ENCODE measurements at regions not wholly inside any gene's neighbourhood (a gene's known extent, or its start where the extent isn't known, plus 50 kb on each side); places are given as distances from the start of the nearest gene placed in this dataset.

DNA sequence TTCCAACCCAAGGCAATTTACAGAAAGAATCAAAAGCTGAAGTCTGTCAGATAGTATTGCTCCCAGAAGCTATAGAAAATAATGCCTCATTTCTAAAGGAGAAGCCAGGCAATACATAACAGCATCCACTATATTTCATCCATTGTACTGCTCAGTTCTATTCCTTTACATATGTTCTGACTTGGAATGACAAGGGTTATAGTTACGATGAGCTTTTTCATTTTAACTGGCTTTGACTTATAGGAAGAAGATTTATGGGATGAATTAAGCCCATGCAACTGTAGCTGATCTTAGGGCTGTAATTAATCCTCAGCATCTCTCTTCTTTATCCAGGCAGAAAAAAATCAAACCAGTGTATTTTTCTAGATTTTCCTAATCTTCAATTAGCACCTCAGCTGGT lies 676.3 kb upstream of the CCDC54 start:
- Mint-ChIP-seq H3K27ac (no peak overlapping the region), H3K4me1 (no peaks in the 10 kb centered on the region), H3K27me3 (no peaks in the 10 kb centered on the region), H3K4me3 (no peak overlapping the region), H3K36me3 (no peaks in the 10 kb centered on the region), H3K9me3 (no peaks in the 10 kb centered on the region)

DNA sequence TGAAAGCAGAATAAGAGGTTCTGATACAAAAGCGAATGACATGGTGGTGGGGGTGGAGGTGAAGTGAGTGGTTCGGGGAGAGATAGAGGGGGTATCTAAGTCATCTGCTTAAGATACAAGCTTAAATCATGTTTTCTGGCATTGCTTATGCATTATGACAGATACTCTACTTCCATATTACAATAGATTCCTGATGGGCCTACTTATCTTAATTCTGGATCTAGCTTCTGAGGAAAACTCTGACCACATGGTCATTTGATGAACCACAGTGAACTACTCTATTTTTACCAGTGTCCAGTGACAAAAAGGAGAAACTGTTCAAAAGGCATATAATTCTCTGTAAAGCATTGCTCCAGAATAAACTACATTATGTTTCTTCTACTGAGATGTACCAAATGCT lies 673.7 kb upstream of the CCDC54 start:
- H3K27me3 Mint-ChIP-seq = no peaks in the 10 kb centered on the region
- no peak overlapping the region for H3K4me3 Mint-ChIP-seq
- no peaks in the 10 kb centered on the region for H3K4me1 Mint-ChIP-seq
- no peaks in the 10 kb centered on the region for H3K9me3 Mint-ChIP-seq
- H3K36me3 Mint-ChIP-seq = no peaks in the 10 kb centered on the region
- H3K27ac Mint-ChIP-seq = peak overlapping the region in 1 of 3 donors; percentile 29

DNA sequence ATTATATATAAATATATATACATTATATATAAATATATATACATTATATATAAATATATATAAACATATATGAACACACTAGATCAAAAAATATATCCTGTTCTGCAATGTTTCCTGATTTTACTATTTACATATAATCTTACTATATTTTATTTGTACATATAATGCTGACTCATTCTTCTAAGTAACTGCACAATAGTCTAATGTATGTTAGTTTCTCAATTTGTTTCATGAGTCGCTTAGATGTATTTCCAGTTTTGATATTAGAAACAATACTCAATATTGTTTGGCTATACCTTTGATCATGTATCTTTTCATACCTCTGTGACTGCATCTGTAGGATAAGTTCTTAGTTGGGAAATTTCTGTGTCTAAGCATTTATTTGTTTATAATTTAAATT lies 669.9 kb upstream of the CCDC54 start:
- Mint-ChIP-seq H3K27me3 (no peaks in the 10 kb centered on the region), H3K4me1 (no peaks in the 10 kb centered on the region), H3K9me3 (no peaks in the 10 kb centered on the region), H3K4me3 (no peak overlapping the region), H3K36me3 (no peaks in the 10 kb centered on the region), H3K27ac (no peak overlapping the region)

DNA sequence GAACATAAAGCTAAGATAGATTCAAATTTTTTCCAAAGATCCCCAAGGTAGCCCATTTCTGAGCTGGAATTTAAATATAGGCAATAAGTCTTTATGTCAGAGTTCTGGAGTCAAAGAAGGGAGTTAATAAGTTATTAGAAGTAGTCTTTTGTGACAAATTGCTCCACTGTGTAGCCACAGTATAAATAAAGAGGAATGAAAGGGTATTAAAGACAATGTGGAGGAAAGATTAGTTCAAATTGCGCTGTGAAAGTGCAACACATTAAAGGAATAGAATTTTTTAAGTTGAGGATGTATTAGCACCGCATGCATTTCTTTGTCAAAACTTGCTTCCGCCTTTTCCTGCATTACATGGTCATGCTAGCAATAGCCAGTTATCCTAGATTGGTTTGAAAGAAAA lies 666.6 kb upstream of the CCDC54 start:
- Mint-ChIP-seq H3K9me3 (no peaks in the 10 kb centered on the region), H3K36me3 (no peaks in the 10 kb centered on the region), H3K27me3 (peaks cover 1% of the 10 kb centered on the region), H3K27ac (no peak overlapping the region), H3K4me3 (no peak overlapping the region), H3K4me1 (no peaks in the 10 kb centered on the region)

- no peak overlapping the region for H3K27ac Mint-ChIP-seq
- H3K4me3 Mint-ChIP-seq = no peak overlapping the region
- H3K36me3 Mint-ChIP-seq = no peaks in the 10 kb centered on the region
- peaks cover 1% of the 10 kb centered on the region for H3K27me3 Mint-ChIP-seq
- H3K4me1 Mint-ChIP-seq = no peaks in the 10 kb centered on the region
- H3K9me3 Mint-ChIP-seq = peaks cover 0 to 2% (median 0%) of the 10 kb centered on the region in 3 donors
Observed at GRCh38 chr3:106711650-106712049, 665.6 kb upstream of the CCDC54 start.

DNA sequence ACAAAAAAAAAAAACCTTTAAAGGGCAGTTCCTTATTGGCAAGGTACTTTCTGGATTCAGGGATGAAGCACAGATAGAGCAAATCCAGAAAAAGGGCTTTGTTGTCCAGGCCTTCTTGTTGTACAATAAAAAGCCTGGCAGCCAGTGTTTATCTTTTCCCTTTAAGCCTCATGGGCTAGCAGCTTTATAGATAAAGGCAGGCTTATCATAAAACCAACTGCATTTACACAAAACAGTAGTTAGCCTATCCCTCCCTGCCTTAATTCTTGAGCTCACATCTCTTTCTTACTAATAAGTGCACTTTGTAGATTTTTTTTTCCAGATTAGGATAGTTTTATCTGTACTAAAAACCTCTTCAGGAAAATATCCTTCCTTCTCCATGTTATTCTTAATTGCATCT lies 662.8 kb upstream of the CCDC54 start:
- H3K9me3 Mint-ChIP-seq = peaks cover 0 to 2% (median 0%) of the 10 kb centered on the region in 3 donors
- H3K4me1 Mint-ChIP-seq = no peaks in the 10 kb centered on the region
- peaks cover 1% of the 10 kb centered on the region for H3K27me3 Mint-ChIP-seq
- no peak overlapping the region for H3K27ac Mint-ChIP-seq
- no peaks in the 10 kb centered on the region for H3K36me3 Mint-ChIP-seq
- H3K4me3 Mint-ChIP-seq = no peak overlapping the region

- Mint-ChIP-seq H3K4me3 (no peak overlapping the region), H3K4me1 (no peaks in the 10 kb centered on the region), H3K36me3 (peaks cover 1% of the 10 kb centered on the region), H3K27me3 (peaks cover 1% of the 10 kb centered on the region), H3K9me3 (peaks cover 0 to 2% (median 0%) of the 10 kb centered on the region in 3 donors), H3K27ac (no peak overlapping the region)
Observed at GRCh38 chr3:106715286-106715685, 662.0 kb upstream of the CCDC54 start.

DNA sequence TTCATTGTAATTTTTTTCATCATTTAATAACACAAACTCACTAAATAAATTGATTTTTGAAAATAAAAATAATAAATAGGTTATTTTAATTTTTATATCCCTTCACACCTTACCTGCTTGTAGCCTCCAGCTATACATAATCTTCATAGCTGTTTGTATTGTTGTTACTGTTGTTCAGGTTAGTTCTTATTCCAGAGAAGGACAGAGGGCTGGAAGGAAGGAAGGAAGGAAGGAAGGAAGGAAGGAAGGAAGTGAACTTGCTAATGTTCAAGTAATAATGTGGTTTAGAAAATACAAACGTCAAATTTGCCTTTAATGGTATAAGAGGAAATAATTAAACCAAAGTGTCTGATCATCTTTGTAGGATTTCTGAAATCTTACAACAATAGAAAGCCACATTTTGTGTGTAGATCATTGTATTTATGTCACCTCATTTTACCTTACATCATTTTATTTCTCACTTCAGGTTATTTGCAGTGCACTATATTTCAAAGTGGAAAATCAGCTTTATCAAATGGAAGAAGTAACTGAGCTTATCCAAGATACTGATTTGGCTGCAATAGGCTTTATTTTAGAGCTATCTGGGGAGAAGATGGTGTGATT lies 660.0 kb upstream of the CCDC54 start:
- Mint-ChIP-seq H3K27ac (no peak overlapping the region), H3K4me3 (no peak overlapping the region)

GRCh38 chr3:106719077-106719476 lies 658.2 kb upstream of the CCDC54 start:
- Mint-ChIP-seq H3K27me3 (no peaks in the 10 kb centered on the region), H3K4me1 (no peaks in the 10 kb centered on the region)

More for the DNA sequence above, 660.0 kb upstream of the CCDC54 start:
- Mint-ChIP-seq H3K4me1 (no peaks in the 10 kb centered on the region), H3K36me3 (peaks cover 1% of the 10 kb centered on the region), H3K27me3 (peaks cover 1% of the 10 kb centered on the region), H3K9me3 (peaks cover 0 to 2% (median 0%) of the 10 kb centered on the region in 3 donors)

DNA sequence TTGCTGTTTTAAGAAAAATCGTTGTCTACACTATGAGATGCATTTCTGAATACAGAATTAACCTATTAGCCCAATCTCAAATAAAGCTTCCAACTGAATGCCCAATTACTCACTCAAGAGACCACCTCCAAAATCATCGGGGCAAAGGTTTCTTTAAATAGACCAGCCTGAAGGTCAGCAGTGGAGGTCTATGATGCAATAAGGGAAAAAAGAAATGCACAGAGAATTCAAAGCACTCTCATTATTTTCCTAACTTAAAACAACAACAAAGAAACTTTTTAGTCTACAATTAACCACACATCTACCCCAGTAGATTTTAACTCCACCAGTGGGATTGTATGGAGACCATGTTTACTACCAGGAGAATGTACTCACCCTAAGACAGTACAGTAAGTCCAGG lies 657.7 kb upstream of the CCDC54 start:
- Mint-ChIP-seq H3K9me3 (peaks cover 0 to 2% (median 0%) of the 10 kb centered on the region in 3 donors), H3K27ac (no peak overlapping the region), H3K4me1 (no peaks in the 10 kb centered on the region), H3K36me3 (peaks cover 1% of the 10 kb centered on the region), H3K27me3 (no peaks in the 10 kb centered on the region), H3K4me3 (no peak overlapping the region)

More at GRCh38 chr3:106719077-106719476, 658.2 kb upstream of the CCDC54 start:
- peaks cover 1% of the 10 kb centered on the region for H3K36me3 Mint-ChIP-seq
- peaks cover 0 to 2% (median 0%) of the 10 kb centered on the region in 3 donors for H3K9me3 Mint-ChIP-seq
- no peak overlapping the region for H3K4me3 Mint-ChIP-seq
- no peak overlapping the region for H3K27ac Mint-ChIP-seq

GRCh38 chr3:106720510-106720909 lies 656.7 kb upstream of the CCDC54 start:
- H3K4me3 Mint-ChIP-seq = no peak overlapping the region
- no peaks in the 10 kb centered on the region for H3K4me1 Mint-ChIP-seq
- H3K36me3 Mint-ChIP-seq = peaks cover 1% of the 10 kb centered on the region
- no peak overlapping the region for H3K27ac Mint-ChIP-seq
- peaks cover 0 to 2% (median 0%) of the 10 kb centered on the region in 3 donors for H3K9me3 Mint-ChIP-seq
- H3K27me3 Mint-ChIP-seq = no peaks in the 10 kb centered on the region

- Mint-ChIP-seq H3K9me3 (no peaks in the 10 kb centered on the region), H3K4me1 (no peaks in the 10 kb centered on the region), H3K27me3 (peaks cover 2% of the 10 kb centered on the region), H3K36me3 (no peaks in the 10 kb centered on the region), H3K27ac (no peak overlapping the region), H3K4me3 (no peak overlapping the region)
Observed at GRCh38 chr3:106725566-106725965, 651.7 kb upstream of the CCDC54 start.

GRCh38 chr3:106728315-106729098 lies 648.7 kb upstream of the CCDC54 start:
- Mint-ChIP-seq H3K27me3 (peaks cover 2% of the 10 kb centered on the region), H3K27ac (no peak overlapping the region), H3K4me1 (peaks cover 0 to 1% (median 0%) of the 10 kb centered on the region in 3 donors), H3K4me3 (no peak overlapping the region), H3K9me3 (no peaks in the 10 kb centered on the region), H3K36me3 (no peaks in the 10 kb centered on the region)

DNA sequence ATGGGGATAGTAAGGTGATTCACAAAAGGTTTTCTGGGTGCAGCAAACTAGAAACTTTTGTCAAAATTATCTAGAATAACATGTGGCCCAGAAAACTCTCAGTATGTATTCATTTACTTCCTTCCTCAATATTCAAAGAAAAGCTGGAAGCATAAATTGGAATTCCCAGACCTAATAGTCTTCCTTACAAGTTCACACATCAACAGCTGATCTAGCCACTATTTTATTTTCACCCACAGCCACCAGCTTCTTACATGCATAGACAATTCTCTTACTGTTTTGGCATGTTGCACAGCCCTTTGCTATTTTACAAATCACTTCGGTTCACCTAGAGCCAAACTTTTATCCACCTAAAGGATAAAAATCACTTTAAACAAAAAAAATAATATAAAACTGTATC lies 647.8 kb upstream of the CCDC54 start:
- Mint-ChIP-seq H3K27ac (no peak overlapping the region), H3K9me3 (no peaks in the 10 kb centered on the region), H3K4me1 (peaks cover 0 to 1% (median 0%) of the 10 kb centered on the region in 3 donors), H3K27me3 (peaks cover 2% of the 10 kb centered on the region), H3K36me3 (no peaks in the 10 kb centered on the region), H3K4me3 (no peak overlapping the region)

DNA sequence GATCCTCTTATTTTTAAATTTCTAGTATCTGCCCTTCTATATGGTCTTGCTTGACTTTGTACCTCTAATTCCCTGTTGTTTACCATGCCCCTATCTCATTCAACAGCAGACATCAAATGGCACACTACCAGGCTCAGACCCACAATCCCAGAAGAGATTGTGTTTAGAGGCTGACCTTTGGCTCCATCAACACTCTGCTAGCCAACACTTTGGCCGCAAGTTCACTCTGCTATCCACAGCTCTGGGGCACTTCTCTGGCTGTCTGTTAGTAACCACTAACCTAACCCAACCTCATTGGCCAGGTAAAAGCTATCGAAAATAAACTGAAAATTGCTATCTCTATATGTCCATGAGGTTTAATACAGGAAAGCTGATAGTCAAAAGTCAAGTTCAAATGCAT lies 646.0 kb upstream of the CCDC54 start:
- Mint-ChIP-seq H3K4me1 (peaks cover 0 to 1% (median 0%) of the 10 kb centered on the region in 3 donors), H3K27ac (no peak overlapping the region), H3K36me3 (no peaks in the 10 kb centered on the region), H3K9me3 (no peaks in the 10 kb centered on the region), H3K4me3 (no peak overlapping the region), H3K27me3 (peaks cover 2% of the 10 kb centered on the region)

DNA sequence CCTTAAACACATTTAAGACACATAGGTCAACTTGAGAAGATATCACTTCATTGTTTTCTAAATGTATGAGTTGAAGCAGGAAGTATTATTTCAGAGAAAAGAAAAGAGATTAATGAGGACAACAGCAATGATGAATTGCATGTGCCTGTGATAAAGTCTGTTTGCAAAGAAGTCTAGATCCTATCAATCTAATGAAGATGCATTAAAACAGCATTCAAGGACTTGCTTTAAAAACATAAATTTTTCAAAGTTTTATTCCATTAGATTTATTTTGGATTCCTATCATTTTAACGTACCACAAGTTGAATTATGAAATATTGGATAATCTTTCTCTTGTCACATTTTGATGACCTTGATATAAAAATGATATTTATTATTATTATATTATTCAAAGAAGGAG lies 642.5 kb upstream of the CCDC54 start:
- Mint-ChIP-seq H3K27ac (no peak overlapping the region), H3K4me1 (peaks cover 0 to 1% (median 0%) of the 10 kb centered on the region in 3 donors)

More for the DNA sequence above, 642.5 kb upstream of the CCDC54 start:
- no peaks in the 10 kb centered on the region for H3K9me3 Mint-ChIP-seq
- H3K27me3 Mint-ChIP-seq = no peaks in the 10 kb centered on the region
- H3K4me3 Mint-ChIP-seq = no peak overlapping the region
- H3K36me3 Mint-ChIP-seq = no peaks in the 10 kb centered on the region
